ENCODE measurements at regions not wholly inside any gene's neighbourhood (a gene's known extent, or its start where the extent isn't known, plus 50 kb on each side); places are given as distances from the start of the nearest gene placed in this dataset.
A peak's percentile ranks its signal among the peaks of the same experiment; 100 is the strongest.
"Not testable (repeated sequence)": the region's sequence is repeated elsewhere in the genome, so short reads cannot be mapped to it uniquely, and the experiment has no call there.

DNA sequence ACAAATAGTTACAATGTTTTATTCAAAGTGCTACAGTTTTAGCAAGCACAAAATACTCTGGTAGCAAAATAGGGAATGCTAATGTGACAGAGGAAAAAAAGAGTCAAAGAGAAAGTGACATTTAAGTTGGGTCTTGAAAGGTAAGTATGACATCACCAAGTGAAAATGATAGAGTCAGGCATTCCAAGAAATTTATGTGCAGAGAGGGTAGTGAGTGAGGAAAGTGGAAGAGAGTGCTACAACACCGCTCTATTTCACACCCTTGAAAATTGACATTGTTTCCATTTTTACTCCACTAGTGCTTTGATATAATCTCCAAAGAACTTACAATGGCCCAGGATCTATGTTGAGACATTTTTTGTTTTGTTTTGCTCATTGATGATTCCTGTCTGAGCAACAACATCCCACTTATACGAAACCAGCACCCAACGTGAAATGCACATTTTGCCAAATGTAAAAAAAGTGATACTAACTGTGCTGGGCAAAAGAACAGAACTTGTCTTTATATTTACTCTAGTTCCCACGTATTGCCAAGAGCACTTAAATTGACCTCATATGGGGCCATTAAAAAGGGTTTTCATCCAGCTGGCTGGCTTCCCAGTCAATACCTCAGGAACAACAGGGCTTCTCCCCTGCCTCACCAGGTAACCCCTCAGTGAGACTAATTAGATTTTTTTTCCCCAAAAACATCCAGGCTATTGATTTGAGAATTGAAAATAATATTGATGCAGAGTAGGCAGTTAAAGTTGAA is 206.3 kb upstream of the NR5A2 start:
- no peak for DNase-seq

DNA sequence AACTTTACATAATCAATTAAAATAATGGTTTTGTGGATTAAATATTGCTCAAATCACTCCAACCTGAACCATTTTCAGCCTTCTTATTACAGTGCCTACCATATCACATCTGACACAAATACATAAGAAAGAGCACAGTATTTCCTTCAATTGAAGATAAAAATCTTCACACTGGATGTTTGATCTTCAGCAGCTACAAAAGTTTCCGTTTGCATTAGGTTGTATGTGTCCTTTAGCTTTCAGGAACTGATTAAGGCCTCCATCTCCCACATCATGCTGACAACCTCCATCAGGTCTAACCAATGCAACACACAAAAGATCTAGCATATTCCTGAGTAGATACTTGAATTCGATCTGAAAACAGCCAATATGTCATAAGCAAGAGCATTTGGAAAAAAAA is 195.1 kb upstream of the NR5A2 start:
- no peak for DNase-seq

DNA sequence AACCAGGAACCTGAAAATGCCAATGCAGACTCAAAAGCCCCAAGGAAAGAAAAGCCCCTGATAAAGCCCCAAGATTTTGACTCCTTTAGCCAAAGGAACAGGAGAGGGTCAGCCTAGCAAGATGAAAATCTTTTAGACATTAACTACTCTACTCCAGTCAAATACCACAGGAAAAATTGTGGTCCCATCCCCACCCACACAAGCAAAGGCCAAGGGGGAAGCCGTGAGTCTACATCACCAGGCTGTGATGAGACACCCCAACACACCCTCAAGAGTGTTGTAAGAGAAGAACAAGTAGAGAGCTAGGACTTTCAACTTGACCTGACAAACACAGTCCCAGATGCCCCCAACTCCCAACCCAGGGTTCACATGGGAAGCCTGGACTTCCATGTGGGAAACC is 192.8 kb upstream of the NR5A2 start:
- DNase-seq: no peak

- no peak for DNase-seq
Measured at GRCh38 chr1:199836430-199836829, 191.1 kb upstream of the NR5A2 start.

DNA sequence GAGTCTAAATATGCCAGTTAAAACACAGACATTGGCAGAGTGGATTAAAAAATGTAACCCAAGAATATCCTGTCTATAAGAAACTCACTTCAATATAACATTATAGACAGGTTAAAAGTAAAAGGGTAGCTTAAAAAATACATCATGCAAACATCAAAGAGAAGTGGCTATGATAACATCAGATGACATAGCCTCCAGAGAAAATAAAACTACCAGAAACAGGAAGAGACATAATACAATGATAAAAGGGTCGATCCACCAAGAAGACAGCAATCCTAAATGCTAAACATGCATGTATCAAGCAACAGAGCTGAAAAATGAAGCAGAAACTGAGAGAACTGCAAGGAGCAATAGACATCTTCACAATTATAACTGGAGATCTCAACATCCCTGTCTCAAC is 190.2 kb upstream of the NR5A2 start:
- no peak for DNase-seq

DNA sequence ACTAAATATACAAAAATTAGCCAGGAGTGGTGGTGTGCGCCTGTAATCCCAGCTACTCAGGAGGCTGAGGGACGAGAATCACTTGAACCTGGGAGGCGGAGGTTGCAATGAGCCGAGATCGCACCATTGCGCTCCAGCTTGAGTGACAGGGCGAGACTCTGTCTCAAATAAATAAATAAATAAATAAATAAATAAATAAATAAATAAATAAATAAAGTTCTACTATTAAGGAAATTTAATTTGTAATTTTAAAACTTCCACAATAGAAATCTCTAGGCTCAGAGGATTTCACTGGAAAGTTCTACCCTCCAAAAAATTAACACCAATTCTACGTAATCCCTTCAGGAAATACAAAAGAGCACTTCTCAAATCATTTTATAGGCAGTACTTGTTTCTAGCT is 187.9 kb upstream of the NR5A2 start:
- DNase-seq: not testable (repeated sequence)

DNA sequence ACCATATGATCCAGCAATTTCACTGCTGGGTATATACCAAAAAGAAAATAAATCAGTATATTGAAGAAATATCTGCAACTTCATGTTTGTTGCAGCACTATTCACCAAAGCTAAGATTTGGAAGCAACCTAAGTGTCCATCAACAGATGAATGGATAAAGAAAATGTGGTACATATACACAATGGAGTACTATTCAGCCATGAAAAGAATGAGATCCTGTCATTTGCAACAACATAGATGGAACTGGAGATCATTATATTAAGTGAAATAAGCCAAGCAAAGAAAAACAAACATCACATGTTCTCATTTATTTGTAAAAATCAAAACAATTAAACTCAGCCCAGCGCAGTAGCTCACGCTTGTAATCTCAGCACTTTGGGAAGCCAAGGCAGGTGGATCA is 184.4 kb upstream of the NR5A2 start:
- not testable (repeated sequence) for DNase-seq

DNA sequence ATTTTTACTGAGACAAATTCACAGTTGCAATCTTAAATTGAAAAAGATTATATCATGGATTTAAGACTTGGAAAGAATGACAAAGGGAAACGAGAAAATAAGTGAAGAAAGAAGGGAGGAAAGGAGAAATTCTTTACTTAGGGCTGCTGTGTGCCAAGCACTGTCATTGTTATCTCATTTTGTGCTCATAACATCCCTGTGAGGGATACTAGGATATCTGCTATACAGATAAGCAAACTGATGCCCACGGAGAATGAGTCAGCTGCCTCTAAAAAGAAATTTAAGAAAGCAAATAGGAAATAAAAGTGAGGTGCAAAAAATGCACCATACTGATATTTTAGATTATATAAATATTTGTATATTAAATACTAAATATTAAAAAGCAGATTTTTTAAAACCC is 183.6 kb upstream of the NR5A2 start:
- DNase-seq: no peak

DNA sequence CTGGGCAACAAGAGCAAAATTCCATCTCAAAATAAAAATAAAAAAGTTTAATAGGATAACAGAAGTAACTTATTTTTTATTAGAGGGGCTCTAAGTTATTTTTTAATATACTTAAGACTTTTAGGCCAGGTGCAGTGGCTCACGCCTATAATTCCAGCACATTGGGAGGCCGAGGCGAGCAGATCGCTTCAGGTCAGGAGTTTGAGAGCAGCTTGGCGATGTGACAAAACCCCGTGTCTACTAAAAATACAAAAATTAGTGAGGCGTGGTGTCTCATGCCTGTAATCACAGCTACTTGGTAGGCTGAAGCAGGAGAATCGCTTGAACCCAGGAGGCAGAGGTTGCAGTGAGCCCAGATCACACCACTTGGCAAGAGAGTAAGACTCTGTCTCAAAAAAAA is 180.5 kb upstream of the NR5A2 start:
- DNase-seq: no peak

GRCh38 chr1:199851439-199852140 is 175.9 kb upstream of the NR5A2 start:
- DNase-seq: no peak

DNA sequence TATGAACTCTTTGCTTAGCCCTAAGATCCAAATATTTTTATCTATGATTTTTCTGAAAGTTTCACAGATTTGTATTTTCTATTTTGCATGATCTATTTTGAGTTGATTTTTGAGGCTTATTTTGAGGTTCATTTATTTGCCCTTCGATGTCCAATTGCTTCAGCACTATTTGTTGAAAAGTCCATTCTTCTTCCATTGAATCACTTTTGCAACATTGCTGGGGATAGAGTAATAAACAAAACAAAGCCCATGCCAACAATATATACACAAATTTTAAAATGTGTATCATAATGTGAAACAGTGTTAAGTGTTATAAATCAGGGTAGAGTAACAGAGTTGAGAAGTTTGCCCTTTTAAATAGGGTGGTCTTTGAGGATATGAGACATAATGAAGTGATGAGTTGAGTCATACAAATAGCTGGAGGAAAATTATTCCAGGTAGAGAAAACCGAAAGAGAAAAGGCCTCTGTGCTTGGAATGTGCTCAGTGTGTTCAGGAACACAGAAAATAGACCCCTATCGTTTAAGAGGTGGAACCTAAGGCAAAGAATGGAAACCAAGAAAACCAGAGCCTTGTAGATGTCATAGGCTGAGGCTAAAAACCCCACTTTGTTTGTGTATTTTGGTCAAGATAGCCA is 172.7 kb upstream of the NR5A2 start:
- no peak for DNase-seq

DNA sequence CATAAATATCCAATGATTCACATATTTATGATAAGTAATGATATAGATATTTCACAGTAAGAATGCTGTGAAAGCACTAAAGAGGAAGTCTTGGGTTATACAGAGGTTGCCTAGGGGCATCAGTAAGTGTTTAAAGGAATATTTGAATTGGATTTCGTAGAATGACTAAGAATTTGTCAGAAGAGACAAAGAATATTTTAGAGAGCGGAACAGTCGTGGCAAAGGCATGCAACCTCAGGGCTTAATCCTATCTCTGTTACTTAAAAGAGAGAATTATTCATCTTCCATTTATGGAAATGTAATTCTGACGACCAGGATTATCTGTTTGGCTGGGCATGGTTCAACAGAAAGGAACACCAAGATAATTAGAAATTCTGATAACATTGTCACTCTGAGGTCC is 171.9 kb upstream of the NR5A2 start:
- no peak for DNase-seq

DNA sequence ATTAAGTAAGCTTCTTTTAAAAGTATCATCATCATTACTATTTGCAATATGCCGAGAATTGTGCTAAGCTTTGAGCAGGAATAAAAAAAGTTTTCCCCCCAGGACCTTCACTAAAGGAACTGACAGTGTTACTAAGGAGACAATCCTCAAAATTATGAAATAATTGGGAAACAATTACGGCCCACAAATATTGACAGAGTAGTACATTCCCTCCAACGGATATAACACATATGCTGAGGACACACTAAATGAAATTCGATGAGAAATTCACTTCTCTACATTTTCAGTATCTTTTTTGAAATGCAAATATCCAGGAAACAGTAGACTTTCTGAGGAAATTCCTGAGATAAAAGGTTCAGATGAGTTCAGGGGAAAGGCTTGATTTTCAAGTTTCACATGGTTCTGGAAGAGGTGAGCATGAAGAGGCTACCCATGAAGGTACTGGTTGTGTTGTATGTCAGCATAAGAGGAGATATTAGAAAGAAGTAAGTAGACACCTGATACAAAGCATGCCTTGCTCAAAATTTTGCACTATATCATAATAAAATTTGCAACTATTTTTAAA is 171.2 kb upstream of the NR5A2 start:
- DNase-seq: no peak

- no peak for DNase-seq
Measured at GRCh38 chr1:199857108-199857507, 170.4 kb upstream of the NR5A2 start.

DNA sequence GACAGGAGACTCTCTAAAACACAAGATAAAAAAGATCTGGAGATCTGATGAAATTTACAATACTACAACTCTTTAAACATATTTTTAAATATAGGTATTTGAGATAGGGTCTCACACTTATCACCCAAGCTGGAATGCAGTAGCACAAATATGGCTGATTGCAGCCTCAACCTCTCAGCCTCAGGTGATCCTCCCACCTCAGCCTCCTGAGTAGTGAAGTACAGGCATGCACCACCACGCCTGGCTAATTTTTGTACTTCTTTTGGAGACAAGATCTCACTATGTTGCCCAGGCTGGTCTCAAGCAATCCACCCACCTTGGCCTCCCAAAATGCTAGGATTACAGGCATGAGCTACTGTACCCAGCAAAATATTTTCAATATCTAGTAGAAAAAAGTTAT is 170.0 kb upstream of the NR5A2 start:
- no peak for DNase-seq

DNA sequence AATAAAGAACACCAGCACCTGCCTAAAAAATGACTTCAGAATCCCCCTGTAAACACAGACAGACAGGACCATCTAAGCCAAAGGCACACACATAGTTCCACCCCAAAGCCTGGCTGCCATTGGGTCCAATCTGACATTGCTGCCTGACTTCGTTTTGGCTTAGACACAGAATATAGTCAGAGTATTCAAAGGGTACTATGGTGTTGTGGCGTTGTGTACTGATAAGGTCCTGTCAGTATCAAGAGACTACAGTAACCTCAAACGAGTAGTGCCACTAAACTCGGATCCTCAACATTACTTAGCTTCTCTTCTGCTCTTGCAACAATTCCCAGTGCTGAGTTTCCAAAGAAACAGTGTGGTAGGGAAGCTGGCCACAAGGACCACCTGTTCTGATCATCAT is 169.3 kb upstream of the NR5A2 start:
- no peak for DNase-seq

DNA sequence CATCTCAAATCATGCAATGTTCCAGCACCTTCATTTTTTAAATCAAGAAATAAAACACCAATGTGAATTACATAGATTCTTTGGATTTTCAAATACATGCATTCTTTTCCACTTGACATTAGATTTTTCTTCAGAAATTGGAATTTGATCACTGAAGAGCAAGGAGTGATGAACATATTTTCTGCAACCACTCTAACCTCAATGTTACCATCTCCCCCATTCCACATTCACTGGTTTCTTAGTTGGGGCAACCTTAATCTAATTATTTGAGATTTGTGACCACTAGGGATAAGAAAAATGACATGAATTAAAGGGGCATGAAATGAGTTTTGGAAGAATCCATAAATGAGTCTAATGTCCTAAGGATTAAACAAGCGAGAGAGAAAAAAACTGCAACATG is 168.7 kb upstream of the NR5A2 start:
- no peak for DNase-seq

GRCh38 chr1:199859491-199859933 is 168.0 kb upstream of the NR5A2 start:
- peak; percentile 3 for DNase-seq

- DNase-seq: no peak
Measured at GRCh38 chr1:199861020-199861795, 166.3 kb upstream of the NR5A2 start.

GRCh38 chr1:199862047-199862446 is 165.5 kb upstream of the NR5A2 start:
- DNase-seq: no peak

GRCh38 chr1:199866210-199866617 is 161.3 kb upstream of the NR5A2 start:
- DNase-seq: no peak

GRCh38 chr1:199867601-199868000 is 159.9 kb upstream of the NR5A2 start:
- DNase-seq: no peak

- no peak for DNase-seq
Measured at GRCh38 chr1:199868777-199869176, 158.7 kb upstream of the NR5A2 start.

All from activated CD4-positive, alpha-beta T cell treated with anti-CD3 and anti-CD28 coated beads, Interleukin-2, amount 50 U/mL, for 16 hours (primary cell).